SK-N-SH treated with all-trans-retinoic acid at 6 μM for 48 hours (cell line): ENCODE measurements at regions not wholly inside any gene's neighbourhood (a gene's known extent, or its start where the extent isn't known, plus 50 kb on each side); places are given as distances from the start of the nearest gene placed in this dataset.

Source experiments
- ATAC-seq: fragments of 200-7000 bp; cut with Tn5 transposase; 3 replicates; pipeline ENCODE4 v1.9.1; 2020; ENCODE audit warnings: mild to moderate bottlenecking, moderate library complexity
- ARNTL ChIP-seq: fragments of 450-650 bp; formaldehyde crosslinking; IDR thresholded peaks from 2 replicates; pipeline ENCODE4 v1.5.0; 2020; ENCODE audit warnings: low read depth, mild to moderate bottlenecking, moderate library complexity, borderline replicate concordance
- BACH2 ChIP-seq: fragments of 250-450 bp; sonication (Bioruptor Pico); IDR thresholded peaks from 2 replicates; pipeline ENCODE4 v1.9.0; 2021; ENCODE audit warnings: mild to moderate bottlenecking, borderline replicate concordance
- CSDC2 ChIP-seq: fragments of 250-450 bp; sonication (Bioruptor Pico); IDR thresholded peaks from 2 replicates; pipeline ENCODE4 v1.5.0; 2020; ENCODE audit warnings: mild to moderate bottlenecking, moderate library complexity
- ESRRG ChIP-seq: fragments of 250-450 bp; sonication (Bioruptor Pico); IDR thresholded peaks from 2 replicates; pipeline ENCODE4 v1.6.1; 2021; ENCODE audit warnings: mild to moderate bottlenecking
- GLIS3 ChIP-seq: fragments of 250-450 bp; sonication (Bioruptor Pico); IDR thresholded peaks from 2 replicates; pipeline ENCODE4 v1.5.0; 2020; ENCODE audit warnings: mild to moderate bottlenecking, moderate library complexity
- ISL1 ChIP-seq: fragments of 250-450 bp; sonication (Bioruptor Pico); IDR thresholded peaks from 2 replicates; pipeline ENCODE4 v2.1.2; 2022; ENCODE audit warnings: mild to moderate bottlenecking, moderate library complexity
- OSR1 ChIP-seq: fragments of 250-450 bp; sonication (Bioruptor Pico); IDR thresholded peaks from 2 replicates; pipeline ENCODE4 v1.8.0; 2022; ENCODE audit warnings: moderate library complexity, mild to moderate bottlenecking, inconsistent platforms
- PPARA ChIP-seq: fragments of 250-450 bp; sonication (Bioruptor Pico); IDR thresholded peaks from 2 replicates; pipeline ENCODE4 v1.5.0; 2020; ENCODE audit warnings: mild to moderate bottlenecking, borderline replicate concordance
- RARB ChIP-seq: fragments of 250-450 bp; sonication (Bioruptor Pico); IDR thresholded peaks from 2 replicates; pipeline ENCODE4 v1.8.0; 2021; ENCODE audit warnings: mild to moderate bottlenecking, moderate library complexity
- SNAI2 ChIP-seq: fragments of 250-450 bp; sonication (Bioruptor Pico); IDR thresholded peaks from 2 replicates; pipeline ENCODE4 v1.5.0; 2020; ENCODE audit warnings: mild to moderate bottlenecking, moderate library complexity
- TCF4 ChIP-seq: fragments of 250-450 bp; sonication (Bioruptor Pico); IDR thresholded peaks from 2 replicates; pipeline ENCODE4 v1.8.0; 2021; ENCODE audit warnings: mild to moderate bottlenecking, moderate library complexity, borderline replicate concordance
- TOX ChIP-seq: fragments of 250-450 bp; sonication (Bioruptor Pico); IDR thresholded peaks from 2 replicates; pipeline ENCODE4 v1.8.0; 2021; ENCODE audit warnings: mild to moderate bottlenecking, moderate library complexity, borderline replicate concordance
- ZC3H10 ChIP-seq: fragments of 250-450 bp; sonication (Bioruptor Pico); IDR thresholded peaks from 2 replicates; pipeline ENCODE4 v1.5.1; 2021; ENCODE audit warnings: mild to moderate bottlenecking, moderate library complexity
- ZFP3 ChIP-seq: fragments of 250-450 bp; sonication (Bioruptor Pico); IDR thresholded peaks from 2 replicates; pipeline ENCODE4 v1.5.0; 2020; ENCODE audit warnings: mild to moderate bottlenecking, moderate library complexity
- ZFP30 ChIP-seq: fragments of 450-650 bp; formaldehyde crosslinking; IDR thresholded peaks from 2 replicates; pipeline ENCODE4 v1.5.0; 2022; ENCODE audit warnings: mild to moderate bottlenecking, moderate library complexity
- ZNF565 ChIP-seq: fragments of 450-650 bp; formaldehyde crosslinking; conservative IDR thresholded peaks from 2 replicates; pipeline ENCODE4 v1.5.0; 2020; ENCODE audit warnings: low read depth, mild to moderate bottlenecking, moderate library complexity
- ZNF70 ChIP-seq: fragments of 450-650 bp; formaldehyde crosslinking; IDR thresholded peaks from 2 replicates; pipeline ENCODE4 v1.5.0; 2020; ENCODE audit warnings: mild to moderate bottlenecking, moderate library complexity
- ZNF8 ChIP-seq: fragments of 450-650 bp; formaldehyde crosslinking; IDR thresholded peaks from 2 replicates; pipeline ENCODE4 v1.5.0; 2020; ENCODE audit warnings: mild to moderate bottlenecking, moderate library complexity
- TF ChIP-seq, protein P1 (sequence below): fragments of 250-450 bp; sonication (Bioruptor Pico); IDR thresholded peaks from 2 replicates; pipeline ENCODE4 v1.5.0; 2020; ENCODE audit warnings: mild to moderate bottlenecking, moderate library complexity
- TF ChIP-seq, protein P2 (sequence below): fragments of 250-450 bp; sonication (Bioruptor Pico); IDR thresholded peaks from 2 replicates; pipeline ENCODE4 v1.8.0; 2021; ENCODE audit warnings: low read depth, mild to moderate bottlenecking, moderate library complexity, borderline replicate concordance
- TF ChIP-seq, protein P3 (sequence below): fragments of 250-450 bp; sonication (Bioruptor Pico); IDR thresholded peaks from 2 replicates; pipeline ENCODE4 v1.5.1; 2020; ENCODE audit warnings: low read depth, mild to moderate bottlenecking, moderate library complexity
- TF ChIP-seq, protein P4 (sequence below): fragments of 250-450 bp; sonication (Bioruptor Pico); IDR thresholded peaks from 2 replicates; pipeline ENCODE4 v1.8.0; 2020; ENCODE audit warnings: mild to moderate bottlenecking, moderate library complexity, borderline replicate concordance

DNA sequence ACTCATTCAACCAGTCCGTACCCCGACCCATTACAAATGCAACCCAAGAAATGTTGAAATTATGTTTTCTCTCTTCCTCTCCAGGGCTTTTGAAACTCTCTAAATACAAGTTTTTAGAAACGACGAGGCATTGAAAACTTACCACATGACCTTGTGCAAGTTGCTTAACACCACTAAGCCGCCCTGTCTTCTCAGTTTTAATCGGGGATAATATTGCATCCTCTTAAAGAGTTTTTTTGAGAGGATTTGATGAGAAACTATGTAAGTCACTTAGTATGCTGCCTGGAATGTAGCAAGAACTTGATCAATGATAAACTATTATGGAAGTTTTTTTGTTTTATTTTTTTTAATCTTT, 149.0 kb upstream of the FAM20A start:
- TF ChIP-seq PPARA (CRISPR knock-in tag), result no peak
- no peak for TF ChIP-seq ESRRG (CRISPR knock-in tag)
- no peak for TF ChIP-seq ARNTL
- TF ChIP-seq ZNF8 (CRISPR knock-in tag), result no peak
- no peak for TF ChIP-seq ZC3H10 (CRISPR knock-in tag)
- no peak for TF ChIP-seq ISL1
- no peak for TF ChIP-seq GLIS3
- no peak for TF ChIP-seq ZFP3
- TF ChIP-seq ZFP30 (CRISPR knock-in tag), result no peak
- TF ChIP-seq ZNF70 (CRISPR knock-in tag), result no peak
- TF ChIP-seq OSR1, result no peak
- TF ChIP-seq, protein P1, sequence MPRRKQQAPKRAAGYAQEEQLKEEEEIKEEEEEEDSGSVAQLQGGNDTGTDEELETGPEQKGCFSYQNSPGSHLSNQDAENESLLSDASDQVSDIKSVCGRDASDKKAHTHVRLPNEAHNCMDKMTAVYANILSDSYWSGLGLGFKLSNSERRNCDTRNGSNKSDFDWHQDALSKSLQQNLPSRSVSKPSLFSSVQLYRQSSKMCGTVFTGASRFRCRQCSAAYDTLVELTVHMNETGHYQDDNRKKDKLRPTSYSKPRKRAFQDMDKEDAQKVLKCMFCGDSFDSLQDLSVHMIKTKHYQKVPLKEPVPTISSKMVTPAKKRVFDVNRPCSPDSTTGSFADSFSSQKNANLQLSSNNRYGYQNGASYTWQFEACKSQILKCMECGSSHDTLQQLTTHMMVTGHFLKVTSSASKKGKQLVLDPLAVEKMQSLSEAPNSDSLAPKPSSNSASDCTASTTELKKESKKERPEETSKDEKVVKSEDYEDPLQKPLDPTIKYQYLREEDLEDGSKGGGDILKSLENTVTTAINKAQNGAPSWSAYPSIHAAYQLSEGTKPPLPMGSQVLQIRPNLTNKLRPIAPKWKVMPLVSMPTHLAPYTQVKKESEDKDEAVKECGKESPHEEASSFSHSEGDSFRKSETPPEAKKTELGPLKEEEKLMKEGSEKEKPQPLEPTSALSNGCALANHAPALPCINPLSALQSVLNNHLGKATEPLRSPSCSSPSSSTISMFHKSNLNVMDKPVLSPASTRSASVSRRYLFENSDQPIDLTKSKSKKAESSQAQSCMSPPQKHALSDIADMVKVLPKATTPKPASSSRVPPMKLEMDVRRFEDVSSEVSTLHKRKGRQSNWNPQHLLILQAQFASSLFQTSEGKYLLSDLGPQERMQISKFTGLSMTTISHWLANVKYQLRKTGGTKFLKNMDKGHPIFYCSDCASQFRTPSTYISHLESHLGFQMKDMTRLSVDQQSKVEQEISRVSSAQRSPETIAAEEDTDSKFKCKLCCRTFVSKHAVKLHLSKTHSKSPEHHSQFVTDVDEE (CRISPR knock-in tag), result no peak
- TF ChIP-seq SNAI2 (CRISPR knock-in tag), result no peak
- TF ChIP-seq ZNF565, result no peak
- TF ChIP-seq, protein P2, sequence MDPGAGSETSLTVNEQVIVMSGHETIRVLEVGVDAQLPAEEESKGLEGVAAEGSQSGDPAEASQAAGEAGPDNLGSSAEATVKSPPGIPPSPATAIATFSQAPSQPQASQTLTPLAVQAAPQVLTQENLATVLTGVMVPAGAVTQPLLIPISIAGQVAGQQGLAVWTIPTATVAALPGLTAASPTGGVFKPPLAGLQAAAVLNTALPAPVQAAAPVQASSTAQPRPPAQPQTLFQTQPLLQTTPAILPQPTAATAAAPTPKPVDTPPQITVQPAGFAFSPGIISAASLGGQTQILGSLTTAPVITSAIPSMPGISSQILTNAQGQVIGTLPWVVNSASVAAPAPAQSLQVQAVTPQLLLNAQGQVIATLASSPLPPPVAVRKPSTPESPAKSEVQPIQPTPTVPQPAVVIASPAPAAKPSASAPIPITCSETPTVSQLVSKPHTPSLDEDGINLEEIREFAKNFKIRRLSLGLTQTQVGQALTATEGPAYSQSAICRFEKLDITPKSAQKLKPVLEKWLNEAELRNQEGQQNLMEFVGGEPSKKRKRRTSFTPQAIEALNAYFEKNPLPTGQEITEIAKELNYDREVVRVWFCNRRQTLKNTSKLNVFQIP (CRISPR knock-in tag), result no peak
- TF ChIP-seq TOX (CRISPR knock-in tag), result no peak
- TF ChIP-seq, protein P3, sequence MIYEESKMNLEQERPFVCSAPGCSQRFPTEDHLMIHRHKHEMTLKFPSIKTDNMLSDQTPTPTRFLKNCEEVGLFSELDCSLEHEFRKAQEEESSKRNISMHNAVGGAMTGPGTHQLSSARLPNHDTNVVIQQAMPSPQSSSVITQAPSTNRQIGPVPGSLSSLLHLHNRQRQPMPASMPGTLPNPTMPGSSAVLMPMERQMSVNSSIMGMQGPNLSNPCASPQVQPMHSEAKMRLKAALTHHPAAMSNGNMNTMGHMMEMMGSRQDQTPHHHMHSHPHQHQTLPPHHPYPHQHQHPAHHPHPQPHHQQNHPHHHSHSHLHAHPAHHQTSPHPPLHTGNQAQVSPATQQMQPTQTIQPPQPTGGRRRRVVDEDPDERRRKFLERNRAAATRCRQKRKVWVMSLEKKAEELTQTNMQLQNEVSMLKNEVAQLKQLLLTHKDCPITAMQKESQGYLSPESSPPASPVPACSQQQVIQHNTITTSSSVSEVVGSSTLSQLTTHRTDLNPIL (CRISPR knock-in tag), result no peak
- no peak for TF ChIP-seq TCF4 (CRISPR knock-in tag)
- TF ChIP-seq, protein P4, sequence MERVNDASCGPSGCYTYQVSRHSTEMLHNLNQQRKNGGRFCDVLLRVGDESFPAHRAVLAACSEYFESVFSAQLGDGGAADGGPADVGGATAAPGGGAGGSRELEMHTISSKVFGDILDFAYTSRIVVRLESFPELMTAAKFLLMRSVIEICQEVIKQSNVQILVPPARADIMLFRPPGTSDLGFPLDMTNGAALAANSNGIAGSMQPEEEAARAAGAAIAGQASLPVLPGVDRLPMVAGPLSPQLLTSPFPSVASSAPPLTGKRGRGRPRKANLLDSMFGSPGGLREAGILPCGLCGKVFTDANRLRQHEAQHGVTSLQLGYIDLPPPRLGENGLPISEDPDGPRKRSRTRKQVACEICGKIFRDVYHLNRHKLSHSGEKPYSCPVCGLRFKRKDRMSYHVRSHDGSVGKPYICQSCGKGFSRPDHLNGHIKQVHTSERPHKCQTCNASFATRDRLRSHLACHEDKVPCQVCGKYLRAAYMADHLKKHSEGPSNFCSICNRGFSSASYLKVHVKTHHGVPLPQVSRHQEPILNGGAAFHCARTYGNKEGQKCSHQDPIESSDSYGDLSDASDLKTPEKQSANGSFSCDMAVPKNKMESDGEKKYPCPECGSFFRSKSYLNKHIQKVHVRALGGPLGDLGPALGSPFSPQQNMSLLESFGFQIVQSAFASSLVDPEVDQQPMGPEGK (CRISPR knock-in tag), result no peak
- TF ChIP-seq CSDC2 (CRISPR knock-in tag), result no peak
- no peak for ATAC-seq

DNA sequence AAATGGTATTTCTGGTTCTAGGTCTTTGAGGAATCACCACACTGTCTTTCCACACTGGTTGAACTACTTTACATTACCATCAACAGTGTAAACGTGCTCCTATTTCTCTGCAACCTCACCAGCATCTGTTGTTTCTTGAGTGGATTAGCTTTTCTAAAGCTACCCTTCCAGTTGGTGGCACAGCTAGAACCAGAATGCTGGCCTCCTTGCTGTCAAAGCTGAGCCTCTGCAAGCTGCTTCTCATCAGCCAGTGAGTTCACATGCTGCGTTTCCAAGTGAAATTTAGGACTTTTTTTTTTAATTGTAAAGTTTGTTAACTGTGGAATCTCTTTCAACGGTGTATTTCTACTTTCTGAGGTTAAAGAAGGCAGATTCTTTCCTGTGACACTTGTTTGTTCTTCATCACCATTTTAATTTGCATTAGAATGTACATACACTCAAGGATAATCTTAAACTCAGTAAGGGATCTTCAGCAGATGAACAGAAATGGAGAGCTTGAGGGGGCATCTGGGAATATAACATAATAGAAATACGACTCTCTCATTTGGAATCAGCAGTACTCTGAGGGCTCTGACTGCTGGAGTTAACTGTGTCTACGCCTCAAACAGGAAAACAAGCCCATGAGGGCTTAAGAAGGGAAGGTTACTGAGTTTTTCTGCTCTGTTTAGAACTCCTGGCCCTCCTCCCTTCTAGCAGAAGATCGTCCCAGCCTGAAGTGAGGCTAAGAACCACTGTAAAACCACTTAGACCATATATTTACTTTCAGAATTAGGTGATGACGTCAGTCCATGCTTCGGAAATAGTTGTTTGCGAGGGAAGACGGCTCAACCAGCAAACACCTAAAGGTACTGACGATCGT, 148.4 kb upstream of the FAM20A start:
- TF ChIP-seq, protein P4 (CRISPR knock-in tag), result no peak
- ATAC-seq, result no peak

DNA sequence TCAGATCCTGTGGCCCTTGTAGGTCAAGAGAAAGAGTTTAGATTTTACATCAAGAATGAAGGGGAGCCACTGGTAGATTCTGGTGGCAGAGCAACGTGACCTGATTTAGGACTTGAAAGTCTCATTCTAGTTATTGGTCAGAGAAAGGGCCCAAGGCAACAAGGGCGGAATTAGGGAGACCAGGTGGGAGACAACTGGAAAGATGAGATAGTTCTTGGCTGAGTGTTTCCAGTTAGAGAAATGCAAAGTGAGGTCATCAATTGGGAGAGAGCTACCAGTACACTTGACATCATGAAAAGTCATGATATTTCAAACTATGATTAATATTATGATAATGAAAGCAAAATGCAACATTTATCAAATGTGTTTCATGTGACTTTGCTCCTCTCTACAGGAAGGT, 147.2 kb upstream of the FAM20A start:
- TF ChIP-seq ZC3H10 (CRISPR knock-in tag) (no peak), ESRRG (CRISPR knock-in tag) (no peak), SNAI2 (CRISPR knock-in tag) (no peak), CSDC2 (CRISPR knock-in tag) (no peak), TOX (CRISPR knock-in tag) (no peak), ZNF565 (no peak), BACH2 (no peak), OSR1 (no peak), ZNF70 (CRISPR knock-in tag) (no peak), ISL1 (no peak), ZFP3 (no peak), RARB (CRISPR knock-in tag) (no peak), GLIS3 (no peak), ZFP30 (CRISPR knock-in tag) (no peak), TCF4 (CRISPR knock-in tag) (no peak), ARNTL (no peak), ZNF8 (CRISPR knock-in tag) (no peak)
- TF ChIP-seq, protein P1 (CRISPR knock-in tag), result no peak

More for the DNA sequence above, 147.2 kb upstream of the FAM20A start:
- no peak for ATAC-seq
